ENCODE measurements at regions not wholly inside any gene's neighbourhood (a gene's known extent, or its start where the extent isn't known, plus 50 kb on each side); places are given as distances from the start of the nearest gene placed in this dataset.
A peak's percentile ranks its signal among the peaks of the same experiment; 100 is the strongest.

DNA sequence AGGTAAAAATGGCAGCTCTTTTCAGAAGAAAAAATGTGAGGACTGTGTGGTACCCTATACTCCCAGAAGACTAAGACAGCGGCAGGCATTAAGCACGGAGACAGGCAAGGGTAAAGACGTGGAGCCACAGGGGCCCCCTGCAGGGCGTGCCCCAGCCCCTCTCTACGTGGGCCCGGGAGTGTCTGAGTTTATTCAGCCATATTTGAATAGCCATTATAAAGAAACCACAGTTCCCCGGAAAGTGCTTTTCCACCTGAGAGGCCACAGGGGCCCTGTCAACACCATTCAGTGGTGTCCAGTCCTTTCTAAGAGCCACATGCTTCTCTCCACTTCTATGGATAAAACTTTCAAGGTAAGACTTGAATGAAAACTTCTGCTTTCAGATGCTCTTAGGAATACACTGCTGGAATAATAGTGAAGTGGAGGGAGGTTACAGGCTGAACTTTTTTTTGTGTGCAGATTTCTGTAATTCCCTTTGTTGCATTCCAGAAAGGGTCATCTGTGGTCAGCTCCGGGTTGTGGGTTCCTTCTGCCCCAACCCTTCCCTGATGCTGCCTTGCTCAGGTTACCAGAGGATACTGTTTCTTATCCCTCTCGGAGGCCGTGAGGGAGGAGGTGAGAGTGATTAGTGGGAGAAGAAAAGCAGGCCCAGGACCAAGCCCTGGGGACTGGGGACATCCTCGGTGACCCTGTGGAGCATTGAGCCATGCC is 58.4 kb downstream of the SLC25A47 start:
- DNase-seq, result no peak

DNA sequence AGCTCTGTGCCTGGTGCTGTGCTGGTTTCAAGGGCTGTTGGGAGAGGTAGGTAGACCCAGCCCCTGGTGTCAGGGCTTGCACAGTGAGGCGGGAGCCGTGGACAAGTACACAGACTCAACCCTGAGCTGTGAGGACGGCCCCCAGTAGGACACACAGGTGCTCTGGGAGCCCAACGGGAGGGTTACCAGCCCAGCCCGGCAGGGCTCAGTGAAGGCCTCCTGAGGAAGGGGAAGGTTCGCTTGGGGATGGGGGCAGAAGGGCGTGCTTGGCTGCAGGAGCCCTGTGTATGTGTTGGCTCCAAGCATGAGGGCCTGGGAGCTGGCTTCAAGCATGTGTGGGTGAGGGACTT is 58.9 kb downstream of the SLC25A47 start:
- no peak for DNase-seq

- peak in 1 of 2 donors; percentile 28 for DNase-seq
These were observed 60.6 kb downstream of the SLC25A47 start for GRCh38 chr14:100383727-100384158.

DNA sequence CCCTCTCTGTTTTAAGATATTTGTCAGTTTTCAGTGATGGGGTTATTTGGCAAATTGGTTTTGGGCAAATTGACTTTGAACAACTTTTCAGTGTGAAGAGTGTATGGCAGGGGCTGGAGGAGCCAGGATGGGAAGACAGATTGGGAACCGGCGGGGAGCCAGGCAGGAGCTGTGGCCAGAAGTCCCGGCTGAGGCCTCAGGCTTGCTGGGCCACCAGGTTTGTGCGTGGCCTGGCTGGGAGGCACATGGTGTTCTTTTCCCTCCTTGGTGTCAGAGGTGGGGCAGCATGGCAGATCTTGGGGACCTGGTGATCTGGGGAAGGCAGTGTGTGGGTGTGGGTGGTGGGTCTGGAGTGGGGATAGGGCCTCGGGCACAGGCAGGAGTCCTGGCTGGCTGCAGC is 61.1 kb downstream of the SLC25A47 start:
- DNase-seq, result no peak

- peak in 1 of 2 donors; percentile 66 for DNase-seq
These were observed 62.0 kb downstream of the SLC25A47 start for GRCh38 chr14:100384819-100385813.

GRCh38 chr14:100386121-100386520 is 63.0 kb downstream of the SLC25A47 start:
- no peak for DNase-seq

GRCh38 chr14:100386846-100387245 is 63.7 kb downstream of the SLC25A47 start:
- no peak for DNase-seq

DNA sequence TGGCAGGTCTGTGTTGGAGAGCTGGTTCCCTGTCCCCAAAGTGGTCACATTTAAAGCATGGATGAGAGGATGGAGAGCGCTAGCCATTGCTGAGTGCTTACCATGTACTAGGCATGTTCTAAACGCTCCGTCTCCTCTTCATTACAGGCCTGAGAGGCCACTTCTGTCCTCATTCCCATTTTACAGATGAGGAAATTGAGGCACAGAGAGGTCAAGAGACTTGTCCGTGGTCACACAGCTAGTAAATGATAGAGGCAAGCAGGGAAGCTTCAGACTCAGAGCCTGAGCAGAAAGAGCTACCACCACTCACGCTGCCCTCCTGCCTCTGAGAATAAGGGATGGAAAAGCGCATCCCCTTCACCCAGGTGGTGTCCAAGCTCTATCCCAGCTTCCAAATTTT is 64.3 kb downstream of the SLC25A47 start:
- no peak for DNase-seq

DNA sequence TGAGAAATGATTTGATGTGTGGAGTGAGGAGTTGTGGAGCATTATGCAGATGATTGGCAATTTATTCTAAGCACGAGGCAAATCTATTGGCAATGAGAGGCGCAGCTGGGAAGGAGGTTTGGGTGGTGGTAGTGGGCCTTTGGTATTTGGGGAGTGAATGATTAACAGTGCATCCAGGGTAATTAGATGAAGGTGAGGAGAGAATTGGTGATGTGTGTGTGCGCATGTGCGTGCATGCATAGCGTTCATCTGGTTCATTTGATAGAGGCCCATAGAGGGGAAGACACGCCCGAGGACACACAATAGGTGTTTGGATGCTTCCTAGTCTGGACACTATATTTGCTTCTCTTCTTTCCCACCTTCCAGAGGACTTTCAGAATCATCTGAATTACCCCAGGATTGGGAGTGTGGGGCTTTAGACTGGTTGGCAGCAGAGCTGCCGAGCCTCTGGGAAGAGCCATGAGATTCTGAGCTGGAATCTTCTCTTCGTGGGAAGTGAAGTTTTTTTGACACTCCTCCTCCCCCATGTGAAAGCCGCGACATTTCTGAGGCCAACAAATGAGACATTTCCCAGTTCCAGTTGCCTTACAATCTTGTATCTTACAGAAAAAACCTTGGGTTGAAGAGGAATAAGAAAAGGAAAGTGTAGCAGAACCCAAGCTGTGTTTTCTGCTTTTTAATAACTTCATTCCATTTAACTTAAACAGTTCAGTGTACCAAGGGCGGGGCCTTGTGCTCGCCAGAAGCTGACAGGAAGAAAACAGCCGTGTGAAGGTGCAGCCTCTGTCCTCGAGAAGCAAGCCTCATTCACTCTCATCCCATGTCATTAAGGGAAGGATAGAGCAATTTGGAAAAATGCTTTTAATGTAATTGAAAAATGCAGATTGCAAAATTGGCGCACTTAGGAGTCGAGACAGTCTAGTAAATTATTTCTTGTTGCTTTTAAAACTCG is 65.2 kb downstream of the SLC25A47 start:
- no peak for DNase-seq

DNA sequence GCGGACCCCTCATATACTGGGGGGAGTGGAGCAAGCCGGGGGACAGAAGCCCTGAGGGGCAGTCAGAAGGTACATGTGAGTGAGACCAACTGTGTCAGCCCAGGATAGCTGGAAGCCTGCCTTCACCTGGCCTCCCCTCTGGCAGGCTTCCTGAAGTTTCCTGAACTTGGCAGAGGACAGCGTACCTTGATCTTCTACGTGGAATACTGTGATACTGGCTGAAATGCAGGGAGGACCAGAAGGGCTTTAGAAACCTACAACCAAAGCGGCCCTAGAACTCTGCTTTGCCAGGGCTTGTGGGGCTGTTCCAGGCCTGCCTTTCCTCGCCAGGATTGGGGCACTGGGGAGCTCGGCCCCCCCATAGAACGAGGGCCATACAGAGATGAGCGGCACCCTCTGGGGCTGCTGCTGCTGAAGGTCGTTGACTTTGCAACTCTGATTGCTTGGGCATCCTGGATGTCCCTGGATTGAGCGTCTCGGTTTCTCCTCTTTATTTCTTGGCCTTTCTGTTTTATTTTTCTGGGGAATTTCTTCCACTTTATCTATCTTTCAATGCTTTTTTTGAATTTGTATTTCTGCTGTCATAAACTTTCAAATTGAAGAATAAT is 66.5 kb downstream of the SLC25A47 start:
- DNase-seq, result no peak

GRCh38 chr14:100391173-100391572 is 68.0 kb downstream of the SLC25A47 start:
- no peak for DNase-seq

- DNase-seq, result no peak
These were observed 68.6 kb downstream of the SLC25A47 start for GRCh38 chr14:100391724-100392123.

- no peak for DNase-seq
These were observed 69.2 kb downstream of the SLC25A47 start for GRCh38 chr14:100392356-100392755.

- DNase-seq, result no peak
These were observed 70.2 kb downstream of the SLC25A47 start for GRCh38 chr14:100393362-100393761.

DNA sequence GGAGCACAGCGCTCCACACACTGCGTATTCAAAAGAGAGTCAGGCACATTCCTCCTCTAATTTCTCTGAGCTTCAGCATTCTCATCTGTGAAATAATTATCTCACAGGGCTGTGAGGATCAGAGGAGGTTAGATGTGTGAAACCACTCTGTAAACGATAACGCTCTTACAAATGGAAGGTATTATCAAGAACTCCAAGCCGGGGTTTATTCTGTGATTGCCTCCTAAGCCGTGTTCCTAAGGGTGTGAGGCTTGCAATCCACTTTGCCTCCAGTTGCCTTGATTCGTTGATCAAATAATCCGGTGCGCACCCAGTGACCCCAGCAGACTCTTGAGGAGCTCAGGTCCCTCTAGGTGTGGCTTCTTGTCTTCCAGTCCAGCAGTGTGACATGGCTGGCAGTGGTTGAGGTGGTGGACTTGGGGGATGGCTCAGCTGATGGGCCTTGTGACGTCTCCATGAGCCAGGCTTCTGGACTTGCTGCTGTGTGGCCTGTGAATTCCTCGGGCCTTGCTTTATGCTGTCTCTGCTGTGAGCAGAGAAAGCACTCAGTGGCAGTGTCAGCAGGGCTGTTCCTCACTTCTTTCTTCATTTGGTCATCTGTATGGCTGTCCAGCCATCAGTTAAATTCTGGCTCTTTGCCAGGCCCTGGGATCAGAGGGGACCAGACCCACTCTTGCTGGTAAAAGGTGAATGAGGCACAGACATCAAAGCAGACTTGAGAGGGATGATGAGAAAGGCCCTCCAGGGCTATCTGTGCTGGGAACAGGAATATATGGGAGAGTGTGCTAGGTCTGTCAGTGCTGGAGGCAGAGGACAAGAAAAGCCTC is 71.0 kb downstream of the SLC25A47 start:
- no peak for DNase-seq

- no peak for DNase-seq
These were observed 71.9 kb downstream of the SLC25A47 start for GRCh38 chr14:100394886-100395672.

GRCh38 chr14:100396266-100396795 is 73.2 kb downstream of the SLC25A47 start:
- DNase-seq, result no peak

GRCh38 chr14:100397005-100397404 is 73.9 kb downstream of the SLC25A47 start:
- peak in 1 of 2 donors; percentile 29 for DNase-seq

DNA sequence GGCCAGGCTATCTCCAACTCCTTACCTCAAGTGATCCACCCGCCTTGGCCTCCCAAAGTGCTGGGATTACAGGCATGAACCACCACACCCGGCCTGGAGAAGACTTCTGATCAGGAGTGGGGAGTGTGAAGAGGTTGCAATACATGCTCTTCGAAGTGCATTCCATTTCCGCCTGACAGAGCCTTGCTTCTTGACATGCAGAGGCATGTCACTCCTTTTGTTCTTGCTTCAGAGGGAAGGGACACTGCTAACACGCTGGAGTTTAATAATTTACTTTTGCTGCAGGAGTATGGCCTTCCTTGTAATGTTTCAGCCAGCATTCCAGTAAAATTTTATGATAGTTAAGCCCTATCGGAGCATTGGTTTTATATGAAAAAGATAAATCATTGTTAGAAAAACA is 74.9 kb downstream of the SLC25A47 start:
- DNase-seq, result no peak
